Stromal cell of bone marrow (primary cell): ENCODE measurements at regions not wholly inside any gene's neighbourhood (a gene's known extent, or its start where the extent isn't known, plus 50 kb on each side); places are given as distances from the start of the nearest gene placed in this dataset.
"Not testable (repeated sequence)": the region's sequence is repeated elsewhere in the genome, so short reads cannot be mapped to it uniquely, and the experiment has no call there.

Source experiments
- DNase-seq: peaks from one replicate; pipeline ENCODE4 v3.0.0-alpha.2; 2012; ENCODE audit warnings: low read depth

- no peak for DNase-seq
Measured at GRCh38 chr5:52015760-52016159, 632.5 kb downstream of the ISL1 start.

GRCh38 chr5:52017567-52017966 is 634.3 kb downstream of the ISL1 start:
- no peak for DNase-seq

DNA sequence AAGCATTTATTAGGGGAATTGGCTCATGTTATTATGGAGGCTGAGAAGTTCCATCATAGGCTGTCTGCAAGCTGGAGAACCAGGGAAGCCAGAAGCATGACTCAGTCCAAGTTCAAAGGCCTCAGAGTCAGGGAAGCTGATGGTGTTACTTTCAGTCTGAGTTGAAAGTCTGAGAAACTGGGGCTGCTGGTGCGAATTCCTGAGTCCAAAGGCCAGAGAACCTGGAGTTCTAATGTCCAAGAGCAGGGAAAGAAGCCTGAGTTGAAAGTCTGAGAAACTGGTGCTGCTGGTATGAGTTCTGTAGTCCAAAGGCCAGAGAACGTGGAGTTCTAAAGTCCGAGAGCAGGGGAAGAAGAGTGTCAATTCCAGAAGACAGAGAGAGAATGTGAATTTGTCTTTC is 641.1 kb downstream of the ISL1 start:
- DNase-seq: no peak

- DNase-seq: not testable (repeated sequence)
Measured at GRCh38 chr5:52029836-52030235, 646.6 kb downstream of the ISL1 start.

GRCh38 chr5:52041842-52042241 is 658.6 kb downstream of the ISL1 start:
- DNase-seq: no peak

GRCh38 chr5:52043137-52043536 is 659.9 kb downstream of the ISL1 start:
- DNase-seq: no peak

DNA sequence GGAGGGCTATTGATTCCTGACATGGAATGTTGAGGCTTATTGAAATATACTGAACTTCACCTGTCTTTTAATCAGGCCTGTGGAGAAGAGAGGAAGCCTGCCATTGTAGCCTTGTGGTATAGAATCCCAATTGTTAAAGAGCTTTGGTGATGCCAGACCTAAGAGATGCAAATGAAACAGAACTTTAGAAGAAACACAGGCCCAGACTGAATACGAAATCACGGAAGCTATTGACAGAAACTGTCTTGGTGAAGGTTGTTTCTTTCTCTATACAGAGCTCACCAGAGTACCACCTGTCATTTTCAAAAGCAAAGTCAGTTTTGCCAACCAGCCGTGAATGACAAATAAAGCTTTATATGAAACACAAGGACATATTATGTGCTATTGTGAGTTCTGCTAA is 660.3 kb downstream of the ISL1 start:
- DNase-seq: no peak

GRCh38 chr5:52051759-52052158 is 668.5 kb downstream of the ISL1 start:
- DNase-seq: no peak

GRCh38 chr5:52063186-52063585 is 679.9 kb downstream of the ISL1 start:
- no peak for DNase-seq

GRCh38 chr5:52065182-52065581 is 681.9 kb downstream of the ISL1 start:
- DNase-seq: no peak

GRCh38 chr5:52069997-52070396 is 686.7 kb downstream of the ISL1 start:
- DNase-seq: no peak

DNA sequence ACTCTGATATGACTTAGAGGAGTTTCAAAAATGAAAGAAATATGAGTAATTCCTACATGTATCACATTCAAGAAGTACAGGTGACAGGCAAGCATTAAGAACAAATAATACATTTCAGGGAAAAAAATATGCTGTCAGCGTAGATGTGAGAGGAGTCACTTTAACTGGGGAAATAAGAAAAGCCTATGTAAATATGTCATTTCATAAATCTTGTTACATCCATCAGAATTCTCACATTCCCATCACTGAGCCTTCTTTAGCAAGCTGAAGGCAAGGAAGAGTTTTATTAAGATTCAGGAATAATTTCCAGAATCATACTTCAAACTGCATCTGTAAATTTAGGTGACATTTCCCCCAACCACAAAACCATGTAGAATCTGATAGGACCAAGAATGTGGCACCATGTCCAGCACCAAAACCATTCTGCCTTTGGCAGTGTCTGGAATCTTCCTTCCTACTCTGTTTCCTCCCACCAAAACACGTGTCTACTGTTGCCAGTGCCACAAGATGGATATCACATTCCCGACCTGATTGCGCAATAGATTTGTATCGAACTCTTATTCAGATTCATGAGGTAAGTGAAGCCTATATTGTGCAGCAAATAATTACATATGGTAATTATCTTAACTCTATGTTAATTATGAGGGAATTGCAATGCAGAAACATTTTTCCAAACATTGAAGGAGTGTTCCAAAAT is 690.9 kb downstream of the ISL1 start:
- DNase-seq: no peak

- no peak for DNase-seq
Measured at GRCh38 chr5:52077941-52078815, 694.9 kb downstream of the ISL1 start.

DNA sequence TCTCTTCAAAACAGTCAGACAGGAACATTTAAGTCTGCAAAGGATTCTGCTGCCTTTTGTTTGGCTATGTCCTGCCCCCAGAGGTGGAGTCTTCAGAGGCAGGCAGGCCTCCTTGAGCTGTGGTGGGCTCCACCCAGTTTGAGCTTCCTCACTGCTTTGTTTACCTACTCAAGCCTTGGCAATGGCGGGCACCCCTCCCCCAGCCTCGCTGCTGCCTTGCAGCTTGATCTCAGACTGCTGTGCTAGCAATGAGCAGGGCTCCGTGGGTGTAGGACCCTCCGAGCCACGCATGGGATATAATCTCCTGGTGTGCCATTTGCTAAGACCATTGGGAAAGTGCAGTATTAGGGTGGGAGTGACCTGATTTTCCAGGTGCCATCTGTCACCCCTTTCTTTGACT is 685.4 kb upstream of the ITGA1 start:
- not testable (repeated sequence) for DNase-seq

GRCh38 chr5:52107210-52107905 is 680.4 kb upstream of the ITGA1 start:
- DNase-seq: no peak

GRCh38 chr5:52119768-52120167 is 667.9 kb upstream of the ITGA1 start:
- DNase-seq: no peak

GRCh38 chr5:52132053-52132452 is 655.7 kb upstream of the ITGA1 start:
- DNase-seq: no peak

- no peak for DNase-seq
Measured at GRCh38 chr5:52134013-52134650, 653.6 kb upstream of the ITGA1 start.

- no peak for DNase-seq
Measured at GRCh38 chr5:52139888-52140615, 647.7 kb upstream of the ITGA1 start.

- no peak for DNase-seq
Measured at GRCh38 chr5:52148679-52149078, 639.0 kb upstream of the ITGA1 start.

GRCh38 chr5:52150501-52150900 is 637.2 kb upstream of the ITGA1 start:
- DNase-seq: no peak

DNA sequence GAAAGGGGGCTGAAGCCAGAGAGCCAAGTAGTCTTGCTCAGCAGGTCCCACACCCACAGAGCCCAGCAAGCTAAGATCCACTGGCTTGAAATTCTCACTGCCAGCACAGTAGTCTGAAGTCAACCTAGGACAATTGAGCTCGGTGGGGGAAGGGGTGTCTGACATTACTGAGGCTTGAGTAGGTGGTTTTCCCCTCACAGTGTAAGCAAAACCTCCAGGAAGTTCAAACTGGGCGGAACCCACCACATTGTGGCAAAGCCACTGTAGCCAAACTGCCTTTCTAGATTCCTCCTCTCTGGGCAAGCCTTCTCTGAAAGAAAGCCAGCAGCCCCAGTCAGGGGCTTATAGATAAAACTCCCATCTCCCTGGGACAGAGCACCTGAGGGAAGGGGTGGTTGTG is 630.9 kb upstream of the ITGA1 start:
- DNase-seq: not testable (repeated sequence)
